H1 (cell line): ENCODE measurements at regions not wholly inside any gene's neighbourhood (a gene's known extent, or its start where the extent isn't known, plus 50 kb on each side); places are given as distances from the start of the nearest gene placed in this dataset.

Experiments
- CTBP2 ChIP-seq: IDR thresholded peaks from 2 replicates; pipeline ENCODE4 v1.7.0; 2011; ENCODE audit warnings: borderline replicate concordance, mild to moderate bottlenecking, moderate library complexity, mixed read lengths, low read length; ENCODE audit not compliant: insufficient read depth, insufficient read length
- HDAC2 ChIP-seq, 2 experiments: fragments of 300-600 bp in 1 of 2; sonication (generic) in 1 of 2; IDR thresholded peaks; 2 replicates each; pipeline ENCODE4 v1.6.1; 2011 to 2012; ENCODE audit warnings: low read depth in 2 of 2, low read length in 2 of 2, mild to moderate bottlenecking in 2 of 2, moderate library complexity in 2 of 2, borderline replicate concordance in 1 of 2, inconsistent platforms in 1 of 2
- JUN ChIP-seq: IDR thresholded peaks from 2 replicates; pipeline ENCODE4 v1.6.1; 2011; ENCODE audit warnings: low read depth, mild to moderate bottlenecking, improper control_type of control experiment, low read length
- JUND ChIP-seq: IDR thresholded peaks from 2 replicates; pipeline ENCODE4 v1.6.1; 2011; ENCODE audit warnings: mild to moderate bottlenecking, improper control_type of control experiment, low read length
- RAD21 ChIP-seq, 2 experiments: IDR thresholded peaks in 1 of 2; conservative IDR thresholded peaks in 1 of 2; 2 replicates each; pipeline ENCODE4 v1.6.1; 2011; ENCODE audit warnings: low read depth in 2 of 2, low read length in 2 of 2, improper control_type of control experiment in 1 of 2, inconsistent platforms in 1 of 2, mild to moderate bottlenecking in 1 of 2, moderate library complexity in 1 of 2
- RFX5 ChIP-seq: IDR thresholded peaks from 2 replicates; pipeline ENCODE4 v1.6.1; 2011; ENCODE audit warnings: low read depth, low read length, improper control_type of control experiment, borderline replicate concordance
- TF ChIP-seq, protein P1 (sequence below): fragments of 300-600 bp; sonication (generic); IDR thresholded peaks from 2 replicates; pipeline ENCODE4 v1.7.1; 2012; ENCODE audit warnings: low read length, moderate library complexity, mild to moderate bottlenecking, inconsistent platforms; ENCODE audit not compliant: insufficient replicate concordance

DNA sequence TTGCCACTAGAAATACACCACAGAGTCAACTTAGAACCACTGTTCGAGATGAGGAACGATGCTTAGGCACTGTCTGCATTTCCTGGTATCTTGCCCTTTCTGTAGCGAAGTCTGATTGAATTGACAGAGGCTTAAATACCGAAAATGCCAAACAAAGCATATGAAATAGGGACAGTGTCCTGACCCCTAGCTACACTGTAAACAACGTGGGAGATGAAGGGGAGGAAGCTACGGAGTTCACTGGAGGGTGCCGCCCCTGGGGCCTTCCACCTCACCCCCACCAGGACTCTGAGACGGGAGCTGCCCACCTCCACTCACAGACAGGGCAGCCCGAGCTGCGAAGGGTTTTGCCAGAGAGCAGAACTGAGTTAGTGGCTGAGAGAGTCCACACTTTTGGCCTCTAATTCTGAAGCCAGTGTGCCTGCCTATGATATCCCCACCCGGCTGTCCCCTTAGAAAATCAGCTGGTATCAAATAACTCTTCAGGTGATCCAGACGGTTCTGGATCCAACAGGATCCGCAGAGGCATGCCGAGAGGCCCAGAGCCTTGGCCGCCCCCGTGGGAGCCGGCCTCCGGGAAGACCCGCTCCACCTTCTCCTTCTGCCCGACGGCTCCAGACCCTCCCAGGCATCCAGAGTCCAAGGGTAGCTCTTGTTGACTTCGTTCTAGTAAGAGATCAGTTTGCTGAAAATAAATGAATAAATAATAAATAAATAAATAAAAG is 230.7 kb upstream of the DIO3 start (continued):
- TF ChIP-seq, protein P1, sequence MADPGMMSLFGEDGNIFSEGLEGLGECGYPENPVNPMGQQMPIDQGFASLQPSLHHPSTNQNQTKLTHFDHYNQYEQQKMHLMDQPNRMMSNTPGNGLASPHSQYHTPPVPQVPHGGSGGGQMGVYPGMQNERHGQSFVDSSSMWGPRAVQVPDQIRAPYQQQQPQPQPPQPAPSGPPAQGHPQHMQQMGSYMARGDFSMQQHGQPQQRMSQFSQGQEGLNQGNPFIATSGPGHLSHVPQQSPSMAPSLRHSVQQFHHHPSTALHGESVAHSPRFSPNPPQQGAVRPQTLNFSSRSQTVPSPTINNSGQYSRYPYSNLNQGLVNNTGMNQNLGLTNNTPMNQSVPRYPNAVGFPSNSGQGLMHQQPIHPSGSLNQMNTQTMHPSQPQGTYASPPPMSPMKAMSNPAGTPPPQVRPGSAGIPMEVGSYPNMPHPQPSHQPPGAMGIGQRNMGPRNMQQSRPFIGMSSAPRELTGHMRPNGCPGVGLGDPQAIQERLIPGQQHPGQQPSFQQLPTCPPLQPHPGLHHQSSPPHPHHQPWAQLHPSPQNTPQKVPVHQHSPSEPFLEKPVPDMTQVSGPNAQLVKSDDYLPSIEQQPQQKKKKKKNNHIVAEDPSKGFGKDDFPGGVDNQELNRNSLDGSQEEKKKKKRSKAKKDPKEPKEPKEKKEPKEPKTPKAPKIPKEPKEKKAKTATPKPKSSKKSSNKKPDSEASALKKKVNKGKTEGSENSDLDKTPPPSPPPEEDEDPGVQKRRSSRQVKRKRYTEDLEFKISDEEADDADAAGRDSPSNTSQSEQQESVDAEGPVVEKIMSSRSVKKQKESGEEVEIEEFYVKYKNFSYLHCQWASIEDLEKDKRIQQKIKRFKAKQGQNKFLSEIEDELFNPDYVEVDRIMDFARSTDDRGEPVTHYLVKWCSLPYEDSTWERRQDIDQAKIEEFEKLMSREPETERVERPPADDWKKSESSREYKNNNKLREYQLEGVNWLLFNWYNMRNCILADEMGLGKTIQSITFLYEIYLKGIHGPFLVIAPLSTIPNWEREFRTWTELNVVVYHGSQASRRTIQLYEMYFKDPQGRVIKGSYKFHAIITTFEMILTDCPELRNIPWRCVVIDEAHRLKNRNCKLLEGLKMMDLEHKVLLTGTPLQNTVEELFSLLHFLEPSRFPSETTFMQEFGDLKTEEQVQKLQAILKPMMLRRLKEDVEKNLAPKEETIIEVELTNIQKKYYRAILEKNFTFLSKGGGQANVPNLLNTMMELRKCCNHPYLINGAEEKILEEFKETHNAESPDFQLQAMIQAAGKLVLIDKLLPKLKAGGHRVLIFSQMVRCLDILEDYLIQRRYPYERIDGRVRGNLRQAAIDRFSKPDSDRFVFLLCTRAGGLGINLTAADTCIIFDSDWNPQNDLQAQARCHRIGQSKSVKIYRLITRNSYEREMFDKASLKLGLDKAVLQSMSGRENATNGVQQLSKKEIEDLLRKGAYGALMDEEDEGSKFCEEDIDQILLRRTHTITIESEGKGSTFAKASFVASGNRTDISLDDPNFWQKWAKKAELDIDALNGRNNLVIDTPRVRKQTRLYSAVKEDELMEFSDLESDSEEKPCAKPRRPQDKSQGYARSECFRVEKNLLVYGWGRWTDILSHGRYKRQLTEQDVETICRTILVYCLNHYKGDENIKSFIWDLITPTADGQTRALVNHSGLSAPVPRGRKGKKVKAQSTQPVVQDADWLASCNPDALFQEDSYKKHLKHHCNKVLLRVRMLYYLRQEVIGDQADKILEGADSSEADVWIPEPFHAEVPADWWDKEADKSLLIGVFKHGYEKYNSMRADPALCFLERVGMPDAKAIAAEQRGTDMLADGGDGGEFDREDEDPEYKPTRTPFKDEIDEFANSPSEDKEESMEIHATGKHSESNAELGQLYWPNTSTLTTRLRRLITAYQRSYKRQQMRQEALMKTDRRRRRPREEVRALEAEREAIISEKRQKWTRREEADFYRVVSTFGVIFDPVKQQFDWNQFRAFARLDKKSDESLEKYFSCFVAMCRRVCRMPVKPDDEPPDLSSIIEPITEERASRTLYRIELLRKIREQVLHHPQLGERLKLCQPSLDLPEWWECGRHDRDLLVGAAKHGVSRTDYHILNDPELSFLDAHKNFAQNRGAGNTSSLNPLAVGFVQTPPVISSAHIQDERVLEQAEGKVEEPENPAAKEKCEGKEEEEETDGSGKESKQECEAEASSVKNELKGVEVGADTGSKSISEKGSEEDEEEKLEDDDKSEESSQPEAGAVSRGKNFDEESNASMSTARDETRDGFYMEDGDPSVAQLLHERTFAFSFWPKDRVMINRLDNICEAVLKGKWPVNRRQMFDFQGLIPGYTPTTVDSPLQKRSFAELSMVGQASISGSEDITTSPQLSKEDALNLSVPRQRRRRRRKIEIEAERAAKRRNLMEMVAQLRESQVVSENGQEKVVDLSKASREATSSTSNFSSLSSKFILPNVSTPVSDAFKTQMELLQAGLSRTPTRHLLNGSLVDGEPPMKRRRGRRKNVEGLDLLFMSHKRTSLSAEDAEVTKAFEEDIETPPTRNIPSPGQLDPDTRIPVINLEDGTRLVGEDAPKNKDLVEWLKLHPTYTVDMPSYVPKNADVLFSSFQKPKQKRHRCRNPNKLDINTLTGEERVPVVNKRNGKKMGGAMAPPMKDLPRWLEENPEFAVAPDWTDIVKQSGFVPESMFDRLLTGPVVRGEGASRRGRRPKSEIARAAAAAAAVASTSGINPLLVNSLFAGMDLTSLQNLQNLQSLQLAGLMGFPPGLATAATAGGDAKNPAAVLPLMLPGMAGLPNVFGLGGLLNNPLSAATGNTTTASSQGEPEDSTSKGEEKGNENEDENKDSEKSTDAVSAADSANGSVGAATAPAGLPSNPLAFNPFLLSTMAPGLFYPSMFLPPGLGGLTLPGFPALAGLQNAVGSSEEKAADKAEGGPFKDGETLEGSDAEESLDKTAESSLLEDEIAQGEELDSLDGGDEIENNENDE = no peak
- TF ChIP-seq HDAC2 (IDR thresholded peaks at IDR 0.05; ENCODE audit: borderline replicate concordance in 1 of 2, low read depth in 2 of 2, low read length in 2 of 2) (no peak), JUN (no peak), RFX5 (no peak), CTBP2 (no peak), RAD21 (IDR thresholded peaks at IDR 0.05 in 1 of 2, conservative IDR thresholded peaks at IDR 0.05 in 1 of 2; ENCODE audit: low read depth in 2 of 2, low read length in 2 of 2) (no peak), JUND (no peak)
- TF ChIP-seq, all 59 proteins: peak for 0
